HL-60 (cell line): ENCODE measurements at regions not wholly inside any gene's neighbourhood (a gene's known extent, or its start where the extent isn't known, plus 50 kb on each side); places are given as distances from the start of the nearest gene placed in this dataset.

Experiments used
- DNase-seq, 2 experiments: peaks; one replicate each; pipeline ENCODE4 v3.0.0-alpha.2; 2010 to 2020; ENCODE audit warnings: low read depth in 1 of 2, low spot score in 1 of 2
- H3K27ac ChIP-seq: fragments of 250-450 bp; sonication (Bioruptor Pico); replicated peaks from 2 replicates; pipeline ENCODE4 v1.5.1; 2020; ENCODE audit warnings: mild to moderate bottlenecking, moderate library complexity
- H3K27me3 ChIP-seq: fragments of 250-450 bp; sonication (Bioruptor Pico); 2 replicates; pipeline ENCODE4 v1.5.1; 2021; ENCODE audit warnings: mild to moderate bottlenecking, moderate library complexity; ENCODE audit not compliant: insufficient read depth, poor library complexity, severe bottlenecking
- H3K4me3 ChIP-seq: replicated peaks from 2 replicates; pipeline ENCODE4 v1.5.1; 2011; ENCODE audit warnings: mild to moderate bottlenecking, control low read depth, low read length; ENCODE audit not compliant: insufficient read depth
- GABPA ChIP-seq: IDR thresholded peaks from 2 replicates; pipeline ENCODE4 v1.6.1; 2012; ENCODE audit warnings: low read depth
- POLR2AphosphoS5 ChIP-seq: IDR thresholded peaks from 2 replicates; pipeline ENCODE4 v1.6.1; 2012; ENCODE audit warnings: low read depth
- SPI1 ChIP-seq: IDR thresholded peaks from 2 replicates; pipeline ENCODE4 v1.6.1; 2012; ENCODE audit warnings: low read depth, mild to moderate bottlenecking, borderline replicate concordance
- TF ChIP-seq, protein P1 (sequence below): IDR thresholded peaks from one replicate; pipeline ENCODE4 v1.5.1; 2011; ENCODE audit warnings: low read length, control low read depth, inconsistent platforms; ENCODE audit not compliant: insufficient read depth
- TF ChIP-seq, protein P2 (sequence below): IDR thresholded peaks from 2 replicates; pipeline ENCODE4 v1.6.1; 2012; ENCODE audit warnings: low read depth; ENCODE audit not compliant: insufficient replicate concordance

DNA sequence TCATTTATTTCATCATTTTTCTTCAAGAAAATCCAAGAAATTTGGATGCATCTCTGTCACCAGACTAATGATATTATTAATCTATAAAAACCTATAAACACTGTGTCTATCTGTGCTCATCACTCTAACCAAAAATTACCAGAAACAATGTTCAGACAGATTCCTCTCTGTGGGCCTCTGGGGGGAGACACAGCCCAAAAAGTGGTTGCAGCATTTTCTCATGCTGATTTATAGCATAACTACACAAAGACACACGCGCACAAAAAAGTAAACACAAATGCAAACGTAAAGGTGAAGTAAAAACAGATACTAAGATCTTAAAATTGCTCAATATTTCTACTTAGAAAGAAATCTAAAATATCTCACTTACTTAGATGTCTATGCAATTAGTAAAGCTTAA lies 976.0 kb downstream of the GBE1 start:
- TF ChIP-seq, protein P1, sequence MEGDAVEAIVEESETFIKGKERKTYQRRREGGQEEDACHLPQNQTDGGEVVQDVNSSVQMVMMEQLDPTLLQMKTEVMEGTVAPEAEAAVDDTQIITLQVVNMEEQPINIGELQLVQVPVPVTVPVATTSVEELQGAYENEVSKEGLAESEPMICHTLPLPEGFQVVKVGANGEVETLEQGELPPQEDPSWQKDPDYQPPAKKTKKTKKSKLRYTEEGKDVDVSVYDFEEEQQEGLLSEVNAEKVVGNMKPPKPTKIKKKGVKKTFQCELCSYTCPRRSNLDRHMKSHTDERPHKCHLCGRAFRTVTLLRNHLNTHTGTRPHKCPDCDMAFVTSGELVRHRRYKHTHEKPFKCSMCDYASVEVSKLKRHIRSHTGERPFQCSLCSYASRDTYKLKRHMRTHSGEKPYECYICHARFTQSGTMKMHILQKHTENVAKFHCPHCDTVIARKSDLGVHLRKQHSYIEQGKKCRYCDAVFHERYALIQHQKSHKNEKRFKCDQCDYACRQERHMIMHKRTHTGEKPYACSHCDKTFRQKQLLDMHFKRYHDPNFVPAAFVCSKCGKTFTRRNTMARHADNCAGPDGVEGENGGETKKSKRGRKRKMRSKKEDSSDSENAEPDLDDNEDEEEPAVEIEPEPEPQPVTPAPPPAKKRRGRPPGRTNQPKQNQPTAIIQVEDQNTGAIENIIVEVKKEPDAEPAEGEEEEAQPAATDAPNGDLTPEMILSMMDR = no peak
- TF ChIP-seq, protein P2, sequence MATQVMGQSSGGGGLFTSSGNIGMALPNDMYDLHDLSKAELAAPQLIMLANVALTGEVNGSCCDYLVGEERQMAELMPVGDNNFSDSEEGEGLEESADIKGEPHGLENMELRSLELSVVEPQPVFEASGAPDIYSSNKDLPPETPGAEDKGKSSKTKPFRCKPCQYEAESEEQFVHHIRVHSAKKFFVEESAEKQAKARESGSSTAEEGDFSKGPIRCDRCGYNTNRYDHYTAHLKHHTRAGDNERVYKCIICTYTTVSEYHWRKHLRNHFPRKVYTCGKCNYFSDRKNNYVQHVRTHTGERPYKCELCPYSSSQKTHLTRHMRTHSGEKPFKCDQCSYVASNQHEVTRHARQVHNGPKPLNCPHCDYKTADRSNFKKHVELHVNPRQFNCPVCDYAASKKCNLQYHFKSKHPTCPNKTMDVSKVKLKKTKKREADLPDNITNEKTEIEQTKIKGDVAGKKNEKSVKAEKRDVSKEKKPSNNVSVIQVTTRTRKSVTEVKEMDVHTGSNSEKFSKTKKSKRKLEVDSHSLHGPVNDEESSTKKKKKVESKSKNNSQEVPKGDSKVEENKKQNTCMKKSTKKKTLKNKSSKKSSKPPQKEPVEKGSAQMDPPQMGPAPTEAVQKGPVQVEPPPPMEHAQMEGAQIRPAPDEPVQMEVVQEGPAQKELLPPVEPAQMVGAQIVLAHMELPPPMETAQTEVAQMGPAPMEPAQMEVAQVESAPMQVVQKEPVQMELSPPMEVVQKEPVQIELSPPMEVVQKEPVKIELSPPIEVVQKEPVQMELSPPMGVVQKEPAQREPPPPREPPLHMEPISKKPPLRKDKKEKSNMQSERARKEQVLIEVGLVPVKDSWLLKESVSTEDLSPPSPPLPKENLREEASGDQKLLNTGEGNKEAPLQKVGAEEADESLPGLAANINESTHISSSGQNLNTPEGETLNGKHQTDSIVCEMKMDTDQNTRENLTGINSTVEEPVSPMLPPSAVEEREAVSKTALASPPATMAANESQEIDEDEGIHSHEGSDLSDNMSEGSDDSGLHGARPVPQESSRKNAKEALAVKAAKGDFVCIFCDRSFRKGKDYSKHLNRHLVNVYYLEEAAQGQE = no peak
- TF ChIP-seq POLR2AphosphoS5 (no peak), SPI1 (no peak), GABPA (no peak)
- DNase-seq = no peak
- no peak overlapping the region for H3K27ac ChIP-seq
- H3K4me3 ChIP-seq = no peak overlapping the region
- H3K27me3 ChIP-seq = no peaks in the 10 kb centered on the region

DNA sequence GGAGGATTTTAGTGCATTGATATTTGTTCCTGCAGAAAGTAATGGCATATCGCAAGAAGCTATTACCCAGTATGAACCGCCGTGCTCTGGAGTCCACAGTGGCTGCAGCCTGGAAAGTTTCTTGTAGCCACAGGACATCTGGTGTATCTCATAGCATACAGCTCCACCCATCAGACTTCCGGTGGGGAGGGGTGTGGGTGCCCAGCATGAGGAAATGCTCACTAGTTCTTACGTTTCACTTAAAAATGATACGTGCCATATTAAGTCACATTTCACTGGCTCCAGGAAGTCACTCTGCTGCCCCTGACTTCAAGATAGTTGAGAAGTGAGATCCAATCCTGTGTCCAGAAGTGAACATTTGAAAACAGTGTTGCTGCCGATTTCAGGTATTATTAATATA lies 990.4 kb downstream of the GBE1 start:
- DNase-seq = peak in 1 of 2 experiments; percentile 57
- TF ChIP-seq, protein P2 = no peak
- TF ChIP-seq, protein P1 = no peak
- 0 out of 2 replicates have a peak, but pooled peaks have one; percentile 35 for TF ChIP-seq GABPA
- H3K27ac ChIP-seq = no peak overlapping the region
- H3K4me3 ChIP-seq = no peak overlapping the region
- H3K27me3 ChIP-seq = no peaks in the 10 kb centered on the region

DNA sequence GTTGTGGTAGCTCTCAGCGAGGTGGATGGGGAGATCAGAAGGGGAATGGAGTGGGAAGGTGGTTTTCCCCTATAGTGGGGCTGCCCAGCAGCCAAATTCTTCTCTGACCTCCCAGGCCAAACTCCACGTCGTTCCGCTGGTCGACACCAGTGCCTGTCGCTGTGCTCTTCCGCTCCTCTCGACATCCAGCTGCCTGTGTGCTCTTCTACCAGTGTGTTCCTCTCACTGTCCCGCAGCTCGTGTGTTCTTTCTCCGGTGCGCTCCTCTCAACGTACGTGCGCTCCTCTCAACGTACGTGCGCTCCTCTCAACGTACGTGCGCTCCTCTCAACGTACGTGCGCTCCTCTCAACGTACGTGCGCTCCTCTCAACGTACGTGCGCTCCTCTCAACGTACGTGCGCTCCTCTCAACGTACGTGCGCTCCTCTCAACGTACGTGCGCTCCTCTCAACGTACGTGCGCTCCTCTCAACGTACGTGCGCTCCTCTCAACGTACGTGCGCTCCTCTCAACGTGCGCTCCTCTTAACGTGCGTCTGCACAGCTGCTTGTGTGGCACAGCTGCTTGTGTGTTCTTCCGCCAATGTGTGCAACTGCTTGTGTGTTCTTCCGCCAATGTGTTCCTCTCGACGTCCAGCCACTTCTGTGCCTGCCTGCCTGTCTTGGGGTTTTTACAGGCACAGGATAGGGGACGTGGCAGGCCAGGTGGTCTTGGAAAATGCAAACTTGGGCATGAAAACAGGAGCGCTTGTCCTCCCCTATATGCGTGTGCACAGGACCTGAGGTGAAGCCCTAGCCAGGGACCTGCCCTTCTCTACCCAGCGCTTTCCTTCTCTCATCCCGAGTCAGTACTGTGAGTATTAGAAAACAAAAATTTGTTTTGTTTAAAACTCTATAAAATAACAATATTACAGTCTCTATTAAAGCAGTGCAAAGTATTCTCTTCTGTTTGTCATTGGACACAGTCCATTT lies 991.1 kb downstream of the GBE1 start:
- Histone ChIP-seq H3K27ac (no peak overlapping the region), H3K27me3 (no peaks in the 10 kb centered on the region), H3K4me3 (no peak overlapping the region)
- TF ChIP-seq, protein P1 = no peak
- no peak for TF ChIP-seq GABPA
- TF ChIP-seq, protein P2 = no peak
- no peak for TF ChIP-seq SPI1
- TF ChIP-seq POLR2AphosphoS5 = no peak
- DNase-seq = no peak
